Activated CD8-positive, alpha-beta memory T cell treated with anti-CD3 and anti-CD28 coated beads, Interleukin-2, amount 10 ng/mL, durations not matched to agents 7 days and 5 days (primary cell): ENCODE measurements at regions not wholly inside any gene's neighbourhood (a gene's known extent, or its start where the extent isn't known, plus 50 kb on each side); places are given as distances from the start of the nearest gene placed in this dataset.

Experiments
- ATAC-seq: fragments of 150-1000 bp; cut with Tn5 transposase; one replicate; pipeline ENCODE4 v1.10.0; 2021; ENCODE audit warnings: moderate library complexity
- CTCF ChIA-PET: fragments of 350-600 bp; sonication (Branson Sonifier 250); formaldehyde crosslinking; loops from one replicate; lab custom pipeline; 2021; ENCODE audit warnings: antibody characterized with exemption; lab: Charles Lee
- DNase-seq: peaks from one replicate; pipeline ENCODE4 v3.0.0-alpha.2; 2020
- H3K27ac Mint-ChIP-seq: one replicate; pipeline ENCODE4 v1.8.0; 2021; ENCODE audit warnings: mild to moderate bottlenecking, mixed read lengths
- H3K27me3 Mint-ChIP-seq: one replicate; pipeline ENCODE4 v1.8.0; 2021; ENCODE audit warnings: mixed read lengths
- H3K36me3 Mint-ChIP-seq: one replicate; pipeline ENCODE4 v1.8.0; 2021; ENCODE audit warnings: mild to moderate bottlenecking, mixed read lengths
- H3K4me1 Mint-ChIP-seq: one replicate; pipeline ENCODE4 v1.8.0; 2021; ENCODE audit warnings: mixed read lengths
- H3K4me3 Mint-ChIP-seq: one replicate; pipeline ENCODE4 v1.8.0; 2021; ENCODE audit warnings: mild to moderate bottlenecking, moderate library complexity, mixed read lengths
- H3K9me3 Mint-ChIP-seq: one replicate; pipeline ENCODE4 v1.8.0; 2022; ENCODE audit warnings: low read depth, mixed read lengths

DNA sequence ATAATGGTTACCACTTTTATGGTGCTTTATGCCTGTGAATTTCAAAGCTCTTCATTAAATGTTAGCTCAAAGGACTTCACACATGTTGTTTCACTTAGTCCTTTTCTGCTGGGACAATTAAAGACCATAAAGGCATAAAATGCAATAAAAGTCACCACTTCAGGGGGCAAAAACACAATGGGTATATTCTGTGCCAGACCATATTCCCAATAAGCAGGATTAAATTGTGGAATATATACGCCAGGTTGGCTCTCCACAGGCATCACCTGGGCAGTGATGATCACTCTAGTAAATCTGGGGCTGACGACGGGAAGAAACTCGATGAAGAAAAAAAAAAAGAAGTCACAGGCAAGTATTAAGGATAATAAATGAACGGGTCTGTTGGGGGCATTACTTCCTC is 370.2 kb upstream of the CNTN4 start:
- H3K27ac Mint-ChIP-seq = no peak overlapping the region
- H3K36me3 Mint-ChIP-seq = no peaks in the 10 kb centered on the region
- no peaks in the 10 kb centered on the region for H3K27me3 Mint-ChIP-seq
- ATAC-seq (no peak), DNase-seq (no peak)
- peaks cover 3% of the 10 kb centered on the region for H3K9me3 Mint-ChIP-seq
- CTCF ChIA-PET = no interaction called here
- H3K4me1 Mint-ChIP-seq = no peaks in the 10 kb centered on the region
- no peak overlapping the region for H3K4me3 Mint-ChIP-seq

DNA sequence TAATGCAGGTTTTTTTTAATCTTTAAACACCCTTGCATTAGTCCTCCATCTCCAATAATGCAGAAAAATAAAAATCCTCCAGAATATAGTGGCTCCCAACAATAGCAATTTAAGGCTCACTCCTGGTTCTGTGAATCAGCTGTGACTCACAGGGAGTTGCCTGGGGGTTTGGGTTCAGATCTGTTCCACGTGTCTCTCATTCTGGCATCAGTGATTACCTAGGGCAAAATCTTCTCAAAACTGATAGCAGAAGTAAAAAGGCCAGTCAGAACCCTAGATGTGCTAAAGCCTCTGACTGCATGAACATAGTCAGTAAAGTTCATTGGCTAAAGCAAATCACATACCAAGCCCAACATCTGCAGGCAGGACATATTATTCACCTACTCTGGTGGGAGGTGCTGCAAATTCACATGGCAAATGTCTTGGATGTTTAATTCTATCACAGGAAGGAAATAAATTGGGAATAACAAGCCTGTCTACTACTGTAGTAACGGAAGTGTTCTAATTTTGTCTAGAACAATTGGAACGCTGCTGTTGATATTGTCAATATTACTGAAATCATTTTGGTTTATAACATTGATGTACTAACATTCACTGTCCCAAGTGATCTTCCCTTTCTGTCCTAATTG is 364.1 kb upstream of the CNTN4 start:
- Mint-ChIP-seq H3K9me3 (peaks cover 8% of the 10 kb centered on the region), H3K36me3 (no peaks in the 10 kb centered on the region), H3K4me3 (no peak overlapping the region), H3K27me3 (no peaks in the 10 kb centered on the region), H3K4me1 (no peaks in the 10 kb centered on the region), H3K27ac (no peak overlapping the region)
- no peak for ATAC-seq
- no peak for DNase-seq
- CTCF ChIA-PET = no interaction called here

DNA sequence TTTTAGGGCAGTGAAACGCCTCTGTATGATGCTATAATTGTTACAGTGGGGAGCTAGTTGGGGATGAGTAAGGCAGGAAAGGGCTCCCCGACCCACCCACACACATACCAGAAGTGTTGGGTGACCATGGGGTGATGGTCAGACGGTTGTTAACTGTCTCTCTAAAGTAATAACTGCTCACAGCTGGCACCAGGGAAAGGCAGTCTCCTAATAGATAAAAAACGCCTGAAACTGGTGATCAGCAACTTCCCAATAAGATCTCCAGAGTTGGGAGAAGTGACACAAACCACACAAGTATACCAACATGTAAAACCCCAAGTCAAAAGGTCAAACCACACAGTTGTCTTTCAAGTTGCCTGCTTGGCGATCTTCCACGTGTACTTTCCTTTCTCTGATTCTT is 346.5 kb upstream of the CNTN4 start:
- ATAC-seq (no peak), DNase-seq (no peak)
- no peaks in the 10 kb centered on the region for H3K36me3 Mint-ChIP-seq
- no peaks in the 10 kb centered on the region for H3K27me3 Mint-ChIP-seq
- H3K27ac Mint-ChIP-seq = no peak overlapping the region
- peaks cover 8% of the 10 kb centered on the region for H3K9me3 Mint-ChIP-seq
- CTCF ChIA-PET = no interaction called here
- no peak overlapping the region for H3K4me3 Mint-ChIP-seq
- no peaks in the 10 kb centered on the region for H3K4me1 Mint-ChIP-seq

DNA sequence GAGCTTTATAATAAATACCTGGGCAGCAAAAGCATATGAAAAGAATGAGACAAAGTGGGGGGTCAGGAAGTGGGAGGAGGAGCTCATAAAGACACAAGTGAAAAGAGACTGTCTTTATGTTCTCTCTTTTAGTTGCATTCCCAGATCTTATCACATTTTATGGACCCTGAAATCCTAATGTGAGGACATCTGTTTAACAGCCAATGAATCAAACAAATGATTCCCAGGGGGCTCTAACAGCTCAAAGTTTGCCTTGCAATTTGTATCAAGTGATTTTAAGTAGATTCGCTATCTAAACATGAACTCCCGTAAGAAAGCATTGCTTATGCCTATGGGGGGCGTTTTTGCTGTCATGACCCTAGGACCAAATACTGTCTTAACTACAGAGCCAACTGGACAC is 332.3 kb upstream of the CNTN4 start:
- ATAC-seq (no peak), DNase-seq (no peak)
- H3K36me3 Mint-ChIP-seq = no peaks in the 10 kb centered on the region
- H3K4me1 Mint-ChIP-seq = no peaks in the 10 kb centered on the region
- no peak overlapping the region for H3K4me3 Mint-ChIP-seq
- peaks cover 6% of the 10 kb centered on the region for H3K9me3 Mint-ChIP-seq
- CTCF ChIA-PET = no interaction called here
- H3K27ac Mint-ChIP-seq = no peak overlapping the region
- H3K27me3 Mint-ChIP-seq = no peaks in the 10 kb centered on the region

DNA sequence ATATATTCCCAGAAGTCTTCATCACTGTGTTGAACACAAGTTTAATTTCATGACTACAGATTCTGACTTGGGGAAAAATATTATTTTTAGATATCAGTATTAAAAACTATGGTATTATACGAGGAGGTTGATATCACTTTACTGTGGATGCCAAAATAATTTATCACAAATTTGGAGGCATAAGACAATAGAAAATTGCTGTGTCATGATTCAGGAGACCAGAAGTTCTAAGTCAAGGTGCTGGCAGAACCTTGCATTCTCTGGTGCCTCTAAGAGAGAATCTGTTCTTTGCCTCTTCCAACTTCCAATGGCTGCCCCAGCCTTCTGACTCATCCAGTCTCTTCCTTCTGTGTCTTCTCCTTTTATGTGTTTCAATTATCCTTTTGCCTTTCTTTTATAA is 325.0 kb upstream of the CNTN4 start:
- Mint-ChIP-seq H3K36me3 (no peaks in the 10 kb centered on the region), H3K27ac (no peak overlapping the region), H3K4me3 (no peak overlapping the region), H3K9me3 (peaks cover 8% of the 10 kb centered on the region), H3K27me3 (no peaks in the 10 kb centered on the region), H3K4me1 (no peaks in the 10 kb centered on the region)
- CTCF ChIA-PET = no interaction called here
- ATAC-seq = no peak
- DNase-seq = no peak

DNA sequence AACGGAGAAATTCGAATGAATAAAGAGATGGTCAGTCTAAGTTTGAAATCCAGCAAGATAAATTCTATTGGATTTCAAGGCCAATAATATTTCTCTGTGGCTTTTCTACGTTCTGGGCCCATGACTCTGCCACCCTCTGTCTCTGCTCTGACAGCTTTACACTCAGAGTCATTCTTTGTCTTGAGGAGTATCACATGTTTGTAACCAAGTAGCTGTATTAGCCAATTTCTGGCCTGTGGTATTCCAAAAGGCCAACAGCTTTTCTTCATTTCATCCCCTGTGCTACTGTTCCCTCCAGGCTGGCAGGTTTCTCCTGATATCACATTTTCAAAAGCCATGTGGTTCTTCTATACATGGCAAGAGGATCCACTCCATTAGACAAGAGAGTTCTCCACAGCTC is 324.1 kb upstream of the CNTN4 start:
- CTCF ChIA-PET = no interaction called here
- Mint-ChIP-seq H3K4me3 (no peak overlapping the region), H3K36me3 (no peaks in the 10 kb centered on the region), H3K9me3 (peaks cover 7% of the 10 kb centered on the region), H3K4me1 (no peaks in the 10 kb centered on the region), H3K27me3 (no peaks in the 10 kb centered on the region), H3K27ac (no peak overlapping the region)
- ATAC-seq (no peak), DNase-seq (no peak)

DNA sequence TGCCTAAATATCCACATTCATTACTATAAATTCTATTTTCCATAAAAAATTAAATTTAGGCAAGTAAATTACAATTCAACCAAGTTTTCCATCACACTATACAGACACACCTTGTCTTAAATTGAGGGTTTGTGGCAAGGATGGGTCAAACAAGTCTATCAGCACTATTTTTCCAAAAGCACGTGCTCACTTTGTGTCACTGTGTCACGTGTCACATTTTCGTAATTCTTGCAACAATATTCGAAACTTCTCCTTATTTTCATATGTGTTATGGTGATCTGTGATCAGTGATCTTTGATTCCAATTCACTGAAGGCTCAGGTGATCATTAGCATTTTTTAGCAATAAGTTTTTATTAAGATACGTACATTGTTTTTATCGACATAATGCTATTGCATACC is 323.3 kb upstream of the CNTN4 start:
- ATAC-seq (no peak), DNase-seq (no peak)
- Mint-ChIP-seq H3K27me3 (no peaks in the 10 kb centered on the region), H3K27ac (no peak overlapping the region), H3K4me1 (no peaks in the 10 kb centered on the region), H3K4me3 (no peak overlapping the region), H3K9me3 (peaks cover 6% of the 10 kb centered on the region), H3K36me3 (no peaks in the 10 kb centered on the region)
- CTCF ChIA-PET = no interaction called here

DNA sequence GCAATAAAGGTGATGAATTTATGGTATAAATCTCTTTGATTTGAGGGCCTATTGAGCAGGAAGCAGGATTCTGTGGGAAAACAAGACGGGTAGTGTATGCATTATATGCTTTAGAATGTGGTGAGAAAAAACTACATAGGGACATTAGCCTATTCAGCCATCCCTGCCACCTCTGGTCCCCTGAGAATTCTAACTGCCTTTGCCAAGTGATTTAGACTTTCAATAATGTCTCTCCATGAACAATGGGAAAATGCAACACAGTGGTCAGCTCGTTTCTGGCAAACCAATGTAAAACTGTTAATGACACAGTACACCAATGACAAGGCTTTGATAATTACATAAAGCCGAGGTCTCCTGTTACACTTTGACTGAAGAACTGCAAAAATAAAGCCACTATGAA is 314.7 kb upstream of the CNTN4 start:
- H3K27ac Mint-ChIP-seq = no peak overlapping the region
- CTCF ChIA-PET = no interaction called here
- H3K27me3 Mint-ChIP-seq = no peaks in the 10 kb centered on the region
- no peaks in the 10 kb centered on the region for H3K4me1 Mint-ChIP-seq
- ATAC-seq (no peak), DNase-seq (no peak)
- H3K9me3 Mint-ChIP-seq = peaks cover 12% of the 10 kb centered on the region
- H3K36me3 Mint-ChIP-seq = no peaks in the 10 kb centered on the region
- H3K4me3 Mint-ChIP-seq = no peak overlapping the region

DNA sequence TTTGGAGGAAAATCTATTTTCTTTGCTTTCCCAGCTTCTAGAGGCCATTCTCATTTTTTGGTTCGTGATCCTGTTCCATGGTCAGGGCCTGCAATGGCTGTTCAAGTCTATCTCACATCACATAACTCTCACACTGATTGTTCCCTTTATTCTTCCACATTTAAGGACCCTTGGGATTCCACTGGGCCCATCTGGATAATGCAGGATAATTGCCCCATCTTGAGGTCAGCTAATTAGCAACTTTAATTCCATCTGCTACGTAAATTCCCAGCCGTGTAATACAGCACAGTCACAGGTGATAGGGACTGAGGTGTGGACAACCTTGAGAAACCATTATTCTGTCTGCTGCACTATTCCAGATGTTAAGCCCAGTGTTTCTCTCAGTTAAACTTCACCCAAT is 311.6 kb upstream of the CNTN4 start:
- H3K36me3 Mint-ChIP-seq = no peaks in the 10 kb centered on the region
- H3K4me1 Mint-ChIP-seq = no peaks in the 10 kb centered on the region
- no peak for ATAC-seq
- H3K27me3 Mint-ChIP-seq = no peaks in the 10 kb centered on the region
- peaks cover 11% of the 10 kb centered on the region for H3K9me3 Mint-ChIP-seq
- no peak overlapping the region for H3K27ac Mint-ChIP-seq
- DNase-seq = no peak
- H3K4me3 Mint-ChIP-seq = no peak overlapping the region
- CTCF ChIA-PET = no interaction called here

DNA sequence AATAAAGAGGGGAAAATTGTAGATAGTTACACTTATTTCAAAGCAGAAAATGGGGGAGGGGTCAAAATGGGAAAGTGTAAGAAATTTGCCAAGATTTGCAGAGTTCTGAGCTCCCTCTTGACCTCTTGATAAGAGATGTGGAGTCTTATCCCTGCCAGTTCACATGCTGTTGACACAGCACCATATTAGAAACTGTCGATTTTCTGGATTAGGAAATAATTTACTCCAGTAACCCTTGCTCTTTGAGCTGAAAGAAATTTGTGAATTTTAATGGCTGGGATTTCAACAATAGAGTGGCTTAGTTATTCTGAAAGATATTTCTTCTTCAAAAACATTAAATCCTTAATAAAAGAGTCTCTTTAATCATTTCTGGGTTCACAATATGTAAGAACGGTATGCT is 306.2 kb upstream of the CNTN4 start:
- no peak overlapping the region for H3K27ac Mint-ChIP-seq
- H3K36me3 Mint-ChIP-seq = no peaks in the 10 kb centered on the region
- no peaks in the 10 kb centered on the region for H3K27me3 Mint-ChIP-seq
- CTCF ChIA-PET = interaction anchor here (0.6 kb wide), 1 partner anchor 430 kb away, joined by 3 read pairs; no protein-coding TSS in a partner anchor
- DNase-seq (no peak), ATAC-seq (no peak)
- no peaks in the 10 kb centered on the region for H3K4me1 Mint-ChIP-seq
- H3K9me3 Mint-ChIP-seq = no peaks in the 10 kb centered on the region
- H3K4me3 Mint-ChIP-seq = no peak overlapping the region

DNA sequence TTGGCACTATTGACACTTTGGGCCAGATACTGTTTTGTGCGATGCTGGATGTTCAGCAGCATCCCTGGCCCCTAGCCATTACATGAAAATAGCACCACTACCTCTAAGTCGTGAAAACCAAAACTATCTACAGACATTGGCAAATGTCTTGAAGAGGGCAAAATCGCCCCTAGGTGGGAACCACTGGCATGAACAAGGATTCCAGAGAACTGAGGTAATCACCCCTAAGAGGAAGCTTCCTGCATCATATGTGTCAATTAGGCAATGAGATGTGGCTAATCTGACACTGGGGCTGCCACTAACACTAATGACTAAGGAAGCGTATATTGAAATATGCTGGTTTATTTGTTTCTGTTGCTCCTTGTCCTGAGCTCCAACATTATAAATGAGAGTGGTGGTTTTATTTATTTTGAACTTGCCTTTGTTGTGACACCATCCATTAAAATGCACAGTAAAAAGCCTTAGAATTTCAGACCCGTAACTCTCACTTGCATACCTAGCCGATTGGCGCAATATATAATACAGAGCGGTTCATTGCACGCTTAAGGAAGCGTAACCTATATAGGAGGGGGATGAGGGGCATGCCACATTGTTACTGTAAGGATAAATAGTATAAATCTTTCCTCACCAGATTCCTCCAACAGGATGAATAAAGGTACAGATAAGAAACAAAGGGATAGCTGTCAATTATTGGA is 299.8 kb upstream of the CNTN4 start:
- Mint-ChIP-seq H3K36me3 (no peaks in the 10 kb centered on the region), H3K27me3 (no peaks in the 10 kb centered on the region), H3K27ac (no peak overlapping the region), H3K4me1 (no peaks in the 10 kb centered on the region), H3K9me3 (peaks cover 7% of the 10 kb centered on the region), H3K4me3 (no peak overlapping the region)
- ATAC-seq (no peak), DNase-seq (no peak)
- CTCF ChIA-PET = no interaction called here

DNA sequence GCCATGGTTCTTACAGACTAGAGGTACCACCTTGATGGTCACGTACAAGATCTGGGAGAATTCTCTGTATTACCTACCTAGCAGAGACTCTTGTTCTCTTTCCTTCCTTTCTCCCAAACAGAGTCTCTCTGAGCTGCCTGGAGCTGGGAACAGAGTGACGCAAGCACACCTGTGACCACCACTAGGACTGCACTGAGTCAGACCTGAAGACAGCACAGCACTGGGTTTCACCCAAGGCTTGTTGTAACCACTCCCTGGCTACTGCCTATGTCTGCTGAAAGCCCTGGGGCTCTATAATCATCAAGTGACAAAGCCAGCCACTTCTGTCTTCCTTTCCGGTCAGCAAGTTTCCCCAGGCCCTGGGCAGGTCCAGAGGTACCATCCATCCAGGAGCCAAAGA is 293.3 kb upstream of the CNTN4 start:
- ATAC-seq = no peak
- H3K27ac Mint-ChIP-seq = no peak overlapping the region
- CTCF ChIA-PET = no interaction called here
- no peak overlapping the region for H3K4me3 Mint-ChIP-seq
- H3K4me1 Mint-ChIP-seq = no peaks in the 10 kb centered on the region
- DNase-seq = no peak
- no peaks in the 10 kb centered on the region for H3K36me3 Mint-ChIP-seq
- no peaks in the 10 kb centered on the region for H3K27me3 Mint-ChIP-seq
- peaks cover 10% of the 10 kb centered on the region for H3K9me3 Mint-ChIP-seq

DNA sequence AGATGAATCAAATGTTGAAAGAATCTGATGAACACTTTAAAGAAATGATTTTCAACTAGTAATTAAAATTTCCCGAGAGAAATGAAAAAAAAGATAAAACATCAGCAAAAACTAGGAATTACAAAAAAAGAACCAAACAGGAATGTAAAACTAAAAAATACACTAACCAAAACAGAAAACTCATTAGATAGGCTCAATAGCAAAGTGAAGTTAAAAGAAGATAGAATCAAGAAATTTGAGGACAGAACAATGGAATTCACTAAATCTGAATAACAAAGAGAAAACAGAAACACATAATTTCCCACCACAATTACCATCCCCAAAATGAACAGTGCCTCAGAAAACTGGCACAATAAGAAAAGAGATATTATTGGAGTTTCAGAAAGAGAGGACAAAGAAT is 290.1 kb upstream of the CNTN4 start:
- Mint-ChIP-seq H3K9me3 (peaks cover 8% of the 10 kb centered on the region), H3K4me3 (no peak overlapping the region), H3K27ac (no peak overlapping the region), H3K27me3 (no peaks in the 10 kb centered on the region), H3K36me3 (no peaks in the 10 kb centered on the region), H3K4me1 (no peaks in the 10 kb centered on the region)
- CTCF ChIA-PET = no interaction called here
- no peak for DNase-seq
- no peak for ATAC-seq

DNA sequence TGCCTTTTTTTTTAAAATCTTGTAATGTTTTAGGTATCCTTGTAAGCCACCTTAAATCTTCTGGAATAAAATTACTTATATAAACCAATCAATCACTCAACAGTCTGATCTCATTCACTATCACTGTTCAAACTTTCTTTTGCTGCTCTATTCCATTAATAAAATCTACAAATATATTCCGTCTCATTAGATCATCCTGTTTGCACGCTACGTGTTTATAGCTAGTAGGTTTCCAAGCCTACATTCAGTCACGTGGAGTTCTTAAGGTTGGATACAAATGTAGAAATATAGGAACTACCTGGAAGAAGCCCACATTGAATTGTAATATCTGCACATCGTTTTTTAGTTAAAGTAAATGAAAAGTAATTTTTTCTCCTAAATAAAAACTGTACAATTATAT is 274.8 kb upstream of the CNTN4 start:
- Mint-ChIP-seq H3K27me3 (no peaks in the 10 kb centered on the region), H3K9me3 (peaks cover 5% of the 10 kb centered on the region), H3K36me3 (no peaks in the 10 kb centered on the region), H3K4me3 (no peak overlapping the region), H3K4me1 (no peaks in the 10 kb centered on the region), H3K27ac (no peak overlapping the region)
- CTCF ChIA-PET = no interaction called here
- DNase-seq = no peak
- no peak for ATAC-seq
